GM18519 (cell line): ENCODE measurements at regions not wholly inside any gene's neighbourhood (a gene's known extent, or its start where the extent isn't known, plus 50 kb on each side); places are given as distances from the start of the nearest gene placed in this dataset.
"Not testable (repeated sequence)": the region's sequence is repeated elsewhere in the genome, so short reads cannot be mapped to it uniquely, and the experiment has no call there.

Experiments used
- ATAC-seq: cut with Tn5 transposase; IDR thresholded peaks from one replicate; pipeline ENCODE4 v1.9.1; 2021; ENCODE audit warnings: mild to moderate bottlenecking, moderate library complexity; ENCODE audit not compliant: unreplicated experiment, low FRiP score

DNA sequence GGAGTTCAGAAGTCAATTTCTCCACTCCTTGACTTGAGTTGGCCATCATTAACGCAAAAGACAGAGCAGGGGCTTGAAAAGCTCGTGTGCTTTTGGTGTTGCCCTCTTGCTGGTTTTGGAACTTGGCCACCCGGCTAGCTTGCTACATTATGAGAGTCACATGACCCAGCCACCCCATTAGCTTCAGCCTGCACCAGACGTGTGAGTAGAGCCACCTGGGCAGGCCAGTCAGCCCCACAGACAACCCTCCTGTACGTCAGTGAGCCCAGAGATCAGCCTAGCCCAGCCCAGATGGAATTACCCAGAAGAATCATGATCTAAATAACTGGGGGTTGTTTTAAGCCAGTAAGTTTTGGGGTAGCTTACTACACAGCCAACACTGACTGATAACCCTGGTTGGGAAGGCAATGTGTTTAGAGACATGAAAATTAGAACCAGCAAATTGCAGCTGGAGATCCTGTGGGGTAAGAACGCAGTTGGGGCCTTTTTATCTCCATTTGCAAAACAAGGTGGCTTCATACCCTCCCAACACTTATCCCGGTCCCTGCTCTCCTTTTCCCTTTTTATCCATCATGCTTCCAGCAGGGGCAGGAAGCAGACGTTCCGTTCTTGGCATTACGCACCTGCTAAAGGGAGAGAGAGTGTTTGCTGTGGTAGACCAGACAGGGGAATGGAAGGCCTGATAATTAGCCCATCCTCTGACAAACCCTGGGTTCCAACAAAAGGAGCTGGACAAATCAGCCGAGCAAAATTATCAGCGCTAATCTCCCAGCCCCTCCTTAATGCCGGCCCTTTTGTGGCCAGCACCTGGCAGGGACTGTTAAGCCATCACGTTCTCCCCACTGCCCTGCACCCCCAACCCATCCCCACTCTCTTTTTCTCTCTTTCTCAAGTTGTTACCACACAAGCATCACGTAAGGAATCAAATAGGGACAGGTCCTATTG is 548.7 kb upstream of the CADM1 start:
- no peak for ATAC-seq

DNA sequence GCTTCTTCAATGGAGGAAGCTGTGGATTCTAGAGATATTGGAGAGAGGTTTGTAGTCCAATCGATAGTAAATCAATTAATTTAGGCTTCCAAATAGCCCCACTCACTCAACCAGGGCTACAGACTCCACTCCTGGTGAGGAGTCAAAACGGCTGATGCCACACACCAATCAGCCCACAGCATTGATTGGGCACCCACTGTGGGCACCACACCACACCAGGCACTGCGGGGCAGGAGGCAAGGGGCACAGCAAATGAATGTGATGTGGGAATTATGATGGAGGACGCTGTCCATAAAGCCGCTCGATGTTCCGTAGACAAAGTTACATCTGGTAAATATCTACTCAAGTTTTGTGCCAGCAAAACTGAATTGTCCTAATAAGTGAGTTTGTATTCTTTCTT is 547.3 kb upstream of the CADM1 start:
- no peak for ATAC-seq

DNA sequence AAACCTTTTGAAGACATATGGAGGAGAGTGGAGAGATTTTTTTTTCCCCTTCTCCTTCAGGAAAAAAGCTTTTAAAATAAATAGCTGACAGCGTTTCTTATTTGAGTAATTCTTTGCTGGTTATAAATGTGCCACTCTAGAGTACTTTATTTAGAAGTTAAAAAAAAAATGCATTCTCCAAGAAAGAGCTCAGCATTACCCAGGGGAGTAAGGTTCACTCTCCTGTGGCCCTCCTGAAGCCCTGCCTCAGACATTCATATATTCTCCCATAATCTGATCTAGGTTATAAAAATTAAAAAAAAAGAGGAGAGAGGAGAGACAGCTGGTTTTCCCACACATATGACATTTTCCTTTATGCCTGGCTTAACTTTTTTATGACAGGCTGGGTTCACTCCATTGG is 545.2 kb upstream of the CADM1 start:
- no peak for ATAC-seq

DNA sequence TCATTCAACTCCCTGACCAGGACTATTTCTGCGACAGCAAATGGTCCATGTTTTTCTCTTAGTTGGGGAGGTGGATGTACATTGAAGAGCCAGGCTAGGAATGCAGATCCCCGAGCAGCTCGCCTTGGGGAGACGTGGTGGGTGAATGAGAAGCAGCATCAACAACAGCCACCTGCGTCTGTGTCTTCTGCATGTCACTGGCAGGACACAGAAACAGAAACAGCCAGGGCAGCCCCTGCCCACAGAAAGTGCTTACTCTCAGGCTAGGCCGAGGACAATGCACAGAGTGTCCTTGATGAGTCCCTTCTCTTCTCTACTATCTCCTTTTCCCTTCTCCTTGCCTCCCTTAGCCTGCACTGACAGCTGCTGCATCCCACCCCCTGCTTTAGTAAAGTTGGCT is 541.9 kb upstream of the CADM1 start:
- ATAC-seq, result no peak

DNA sequence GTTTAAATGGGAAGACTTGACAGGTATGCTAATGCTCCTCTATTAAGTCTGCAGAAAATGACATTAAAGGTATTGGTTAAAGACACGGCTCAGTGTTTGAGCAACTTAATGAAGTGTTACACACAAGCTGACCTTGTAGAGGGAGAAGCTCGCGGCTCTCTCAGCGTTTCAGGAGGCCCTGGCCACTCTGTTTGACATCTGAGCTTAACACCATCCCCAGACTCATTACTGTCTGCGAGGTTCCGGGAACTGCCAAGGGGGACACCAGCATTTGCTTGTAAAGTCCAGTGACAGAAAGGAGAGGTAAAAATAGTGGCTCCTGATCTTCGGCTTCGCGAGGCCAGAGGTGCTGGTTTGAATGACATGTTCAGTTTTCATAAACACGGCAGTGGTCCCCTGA is 540.7 kb upstream of the CADM1 start:
- no peak for ATAC-seq

DNA sequence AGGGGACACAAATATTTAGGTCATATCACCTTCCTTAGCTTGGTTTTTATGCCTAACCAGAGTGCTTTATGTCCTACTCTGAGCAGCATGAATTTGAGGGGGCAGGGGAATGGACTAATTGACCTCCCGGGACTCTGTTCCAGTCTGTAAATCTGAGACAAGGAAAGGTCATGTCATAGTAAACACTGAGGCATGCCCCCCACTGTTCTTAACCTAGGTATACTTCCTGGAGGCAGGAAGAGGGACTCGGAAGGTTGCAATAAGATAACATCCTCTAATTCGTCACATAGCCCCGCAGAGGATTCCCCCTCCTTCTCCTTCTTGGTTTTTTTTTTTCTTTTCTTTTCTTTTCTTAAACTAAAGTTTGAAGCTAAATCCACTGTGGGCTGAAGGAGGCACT is 540.3 kb upstream of the CADM1 start:
- no peak for ATAC-seq

DNA sequence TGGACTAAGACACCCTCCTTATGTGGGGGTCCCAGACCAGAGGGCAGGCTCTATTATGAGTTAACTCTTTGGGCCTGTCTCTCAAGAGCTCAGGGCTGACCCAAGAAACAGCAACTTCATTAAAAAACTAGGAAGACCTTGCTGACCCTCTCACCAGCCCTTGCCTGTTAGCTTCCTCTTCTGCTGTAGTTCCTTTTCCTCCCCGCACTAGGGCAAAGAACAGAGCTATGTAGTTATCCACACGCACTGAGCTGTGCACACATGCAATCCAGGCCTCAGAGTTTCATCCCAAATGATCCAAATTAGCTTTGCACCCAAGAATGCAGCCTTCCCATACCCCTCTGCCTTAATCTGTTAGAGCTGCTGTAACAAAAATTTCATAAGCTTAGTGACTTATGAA is 539.6 kb upstream of the CADM1 start:
- no peak for ATAC-seq

DNA sequence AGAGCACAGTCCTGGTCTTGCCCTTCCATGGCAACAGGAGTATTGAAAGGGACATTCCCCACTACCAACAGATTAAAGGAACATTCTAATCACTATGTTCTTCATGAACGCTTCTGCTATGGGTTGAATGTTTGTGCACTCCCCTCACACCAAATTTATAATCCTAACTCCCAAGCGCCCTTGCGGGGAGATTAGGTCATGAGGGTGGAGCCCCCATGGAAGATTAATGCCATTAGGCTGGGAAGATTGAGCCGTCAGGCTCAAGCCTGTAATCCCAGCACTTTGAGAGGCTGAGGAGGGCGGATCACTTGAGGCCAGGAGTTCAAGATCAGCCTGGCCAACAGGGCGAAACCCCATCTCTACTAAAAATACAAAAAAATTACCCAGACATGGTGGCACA is 538.8 kb upstream of the CADM1 start:
- ATAC-seq, result not testable (repeated sequence)

DNA sequence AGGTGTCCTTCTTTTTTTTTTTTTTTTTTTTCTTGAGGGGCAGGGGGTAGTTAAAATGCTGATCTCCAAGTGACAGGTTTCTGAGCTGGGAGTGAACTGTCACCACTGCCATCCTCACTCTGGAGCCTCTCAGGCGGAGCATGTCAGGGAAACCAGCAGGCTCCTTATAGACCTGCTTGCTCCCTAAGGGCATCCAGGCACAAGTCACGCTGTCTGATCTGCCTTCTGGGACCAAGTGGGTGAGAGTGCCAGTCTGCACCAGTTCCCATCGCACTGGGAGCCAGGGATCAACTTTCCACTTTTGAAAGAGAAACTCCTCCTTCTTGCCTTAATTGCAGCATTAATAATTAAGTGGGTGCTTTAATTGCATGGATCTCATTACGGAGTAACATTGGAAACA is 537.9 kb upstream of the CADM1 start:
- no peak for ATAC-seq

DNA sequence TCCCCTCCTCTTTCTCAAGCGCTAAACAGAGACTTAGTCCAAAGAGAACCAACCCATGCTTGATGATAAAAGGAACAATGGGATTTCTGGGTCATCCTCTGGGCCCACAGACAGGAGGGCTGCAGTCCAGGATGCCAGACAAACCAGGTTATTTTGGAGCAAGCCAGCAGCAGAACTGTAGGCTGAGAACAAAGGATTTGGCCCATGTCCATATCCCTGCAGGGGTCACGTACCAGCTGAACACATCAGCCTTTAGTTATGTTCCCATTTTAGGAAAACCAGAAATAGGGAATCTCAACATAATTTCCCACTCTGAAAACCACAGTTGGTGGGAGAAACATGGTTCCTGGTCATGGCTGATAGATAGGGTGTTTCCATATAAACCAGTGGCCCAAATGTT is 533.6 kb upstream of the CADM1 start:
- no peak for ATAC-seq

DNA sequence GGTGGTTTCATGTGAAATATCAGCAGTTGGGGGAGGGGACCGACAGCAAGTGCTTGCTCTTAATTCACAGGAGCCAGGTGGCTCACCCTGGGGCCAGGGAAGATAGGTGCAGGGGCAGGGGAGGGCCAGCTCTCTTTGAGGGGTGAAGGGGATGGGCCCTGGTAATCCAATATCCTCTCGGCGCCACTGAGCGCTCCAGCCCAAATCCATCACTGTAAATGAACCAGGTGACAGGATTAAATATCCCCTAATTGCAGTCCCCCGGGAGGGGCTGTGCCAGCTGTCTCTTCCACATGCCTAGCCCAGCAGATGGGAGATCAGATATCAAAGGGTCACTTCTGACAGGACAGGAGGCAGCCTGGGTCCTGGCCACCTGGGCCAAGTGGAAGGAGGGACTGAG is 531.8 kb upstream of the CADM1 start:
- ATAC-seq, result no peak

DNA sequence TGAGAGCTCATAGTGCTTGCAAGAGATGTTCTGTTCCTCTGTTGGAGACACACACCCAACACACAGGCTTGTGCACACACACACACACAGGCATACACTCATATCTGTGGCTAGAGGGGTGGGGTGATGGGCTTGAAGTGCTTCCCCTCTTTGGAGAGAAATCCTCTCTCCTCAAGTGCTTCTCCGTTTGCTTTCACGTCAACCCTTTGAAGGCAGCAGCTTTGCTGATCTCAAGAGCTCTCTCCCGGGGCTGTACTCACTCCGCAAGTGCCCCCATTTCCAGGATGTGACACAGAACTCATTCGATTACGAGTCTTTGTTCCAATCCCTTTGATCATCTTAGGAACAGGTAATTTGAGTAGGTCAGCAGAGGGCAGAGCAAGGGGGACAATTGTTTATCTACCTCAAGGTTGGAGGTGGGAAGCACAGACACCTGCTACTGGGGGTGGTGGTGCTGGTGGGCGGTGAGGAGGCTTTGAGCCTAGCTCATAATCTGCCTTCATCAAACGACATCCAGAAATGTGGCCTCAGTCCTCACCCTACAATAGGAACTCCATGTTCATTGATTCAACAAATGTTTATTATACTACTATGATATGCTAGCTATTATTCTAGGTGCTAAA is 529.8 kb upstream of the CADM1 start:
- ATAC-seq, result no peak

DNA sequence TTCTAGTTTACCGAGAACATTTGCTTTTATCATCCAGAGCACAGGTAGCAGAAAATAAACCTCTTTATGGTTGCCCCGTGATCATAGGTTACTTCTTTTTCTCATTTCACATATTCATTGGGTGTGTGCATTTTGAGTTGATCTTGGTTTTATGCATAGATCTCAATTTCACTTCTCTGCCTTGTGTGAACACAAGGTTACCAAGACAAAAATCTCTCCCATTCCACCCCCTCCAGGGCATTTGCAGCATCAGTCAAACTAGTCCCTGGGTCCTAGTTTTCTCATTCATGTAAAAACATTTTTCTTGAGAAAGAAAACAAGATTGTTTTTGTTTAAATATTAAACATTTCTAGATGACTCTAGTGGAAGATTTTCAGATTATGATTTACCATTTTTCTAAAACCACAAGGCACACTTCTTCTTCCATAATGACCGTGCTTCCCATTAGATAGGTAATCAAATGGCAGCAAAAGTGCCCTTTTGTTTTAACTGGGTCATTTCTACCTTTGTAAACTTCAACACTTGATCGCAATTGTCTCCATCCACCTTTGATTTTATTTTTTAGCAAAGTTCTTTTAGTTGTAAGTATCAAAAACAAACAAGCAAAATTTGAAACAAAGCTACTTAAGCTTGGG is 526.6 kb upstream of the CADM1 start:
- ATAC-seq, result no peak

DNA sequence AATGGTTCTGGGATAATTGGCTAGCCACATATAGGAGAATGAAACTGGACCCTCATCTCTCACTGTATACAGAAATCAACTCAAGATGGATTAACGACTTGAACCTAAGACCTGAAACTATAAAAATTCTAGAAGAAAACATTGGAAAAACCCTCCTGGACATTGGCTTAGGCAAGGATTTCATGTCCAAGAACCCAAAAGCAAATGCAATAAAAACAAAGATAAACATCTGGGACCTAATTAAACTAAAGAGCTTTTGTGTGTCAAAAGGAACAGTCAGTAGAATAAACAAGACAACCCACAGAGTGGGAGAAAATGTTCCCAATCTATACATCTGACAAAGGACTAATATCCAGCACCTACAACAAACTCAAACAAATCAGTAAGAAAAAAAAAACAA is 524.3 kb upstream of the CADM1 start:
- not testable (repeated sequence) for ATAC-seq

DNA sequence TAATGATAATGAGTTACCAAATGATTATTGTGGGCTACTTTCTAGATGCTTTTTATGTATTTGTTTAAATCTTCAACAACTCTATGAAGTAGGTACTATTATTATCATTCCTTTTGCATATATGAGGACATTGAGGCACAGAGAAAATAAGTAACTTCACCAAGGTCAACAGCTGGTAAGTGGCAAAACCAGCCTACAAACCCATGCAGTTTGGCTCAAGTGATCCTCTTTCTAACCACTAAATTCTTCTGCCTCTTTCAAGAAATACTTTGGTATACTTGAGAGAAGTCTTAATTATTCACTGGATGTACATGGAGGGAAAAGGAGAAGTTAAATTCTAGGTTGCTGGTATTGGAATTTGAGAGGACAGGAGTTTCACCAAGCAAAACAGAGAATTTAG is 495.2 kb upstream of the CADM1 start:
- no peak for ATAC-seq

DNA sequence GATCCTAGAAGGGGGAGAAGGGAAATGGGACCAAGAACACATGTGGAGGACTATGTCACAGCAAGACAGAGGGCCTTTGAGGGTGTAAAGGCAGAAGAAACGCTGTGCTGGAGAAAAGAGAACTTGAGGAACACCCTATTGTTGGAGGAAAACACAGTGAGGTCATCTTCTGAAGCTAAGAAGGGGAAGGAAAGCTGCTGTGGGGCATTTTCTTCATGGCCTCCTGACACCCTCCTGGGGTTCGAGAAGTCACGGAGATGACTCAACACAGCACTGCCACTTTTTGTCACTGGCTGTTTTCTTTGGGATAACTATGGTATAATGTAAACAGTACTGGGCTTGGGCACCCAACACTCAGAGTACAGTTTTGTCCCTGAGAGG is 492.6 kb upstream of the CADM1 start:
- ATAC-seq, result no peak

DNA sequence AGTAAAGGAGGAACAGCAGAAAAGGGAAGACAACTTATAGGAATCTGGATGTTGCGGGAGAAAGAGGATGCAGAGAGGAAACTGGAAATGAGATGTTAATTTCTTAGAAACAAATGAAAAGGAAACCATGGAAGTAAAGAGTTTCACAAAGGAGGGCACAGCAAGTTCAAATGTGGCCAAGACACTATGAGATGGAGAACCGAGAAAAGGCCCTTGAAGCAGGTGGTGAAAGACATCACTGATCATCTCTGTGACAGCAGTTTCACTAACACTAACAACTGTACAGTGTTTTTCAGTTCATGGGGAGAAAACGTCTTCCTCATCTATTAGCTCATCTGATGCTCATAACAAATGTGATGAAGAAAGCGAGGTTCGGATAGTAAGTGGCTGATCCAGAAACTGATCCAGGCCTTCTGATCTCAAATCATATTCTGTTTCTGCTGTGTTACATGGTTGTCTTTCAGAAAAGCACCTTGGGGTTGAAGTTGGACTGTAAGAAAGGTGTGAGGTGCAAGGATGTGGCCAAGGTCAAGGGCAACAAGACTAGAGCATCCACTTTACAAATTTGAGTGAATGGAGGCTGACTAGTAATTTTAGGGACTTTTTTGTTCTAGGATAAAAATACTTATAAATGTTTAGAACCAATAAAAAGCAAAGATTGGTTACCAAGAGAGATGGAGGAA is 492.1 kb upstream of the CADM1 start:
- ATAC-seq, result peak; percentile 99

DNA sequence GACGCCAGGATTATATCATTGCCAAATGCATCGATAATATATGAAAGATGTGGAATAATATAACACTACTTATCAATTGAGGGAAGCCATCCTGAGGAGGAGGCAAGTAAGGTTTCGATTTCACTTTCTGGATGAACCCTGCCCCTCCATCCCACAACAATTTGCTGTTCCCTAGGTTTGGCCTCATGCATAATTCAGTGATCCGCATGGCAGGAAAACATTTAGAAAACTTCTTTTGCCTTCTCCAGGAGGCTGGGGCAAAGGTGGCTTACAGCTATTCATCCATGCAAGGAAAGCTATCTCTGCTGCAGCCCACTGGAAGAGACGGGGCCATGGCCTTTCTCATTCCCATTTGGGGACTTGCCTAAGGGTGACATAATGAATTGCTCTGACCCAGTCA is 489.4 kb upstream of the CADM1 start:
- ATAC-seq, result no peak

DNA sequence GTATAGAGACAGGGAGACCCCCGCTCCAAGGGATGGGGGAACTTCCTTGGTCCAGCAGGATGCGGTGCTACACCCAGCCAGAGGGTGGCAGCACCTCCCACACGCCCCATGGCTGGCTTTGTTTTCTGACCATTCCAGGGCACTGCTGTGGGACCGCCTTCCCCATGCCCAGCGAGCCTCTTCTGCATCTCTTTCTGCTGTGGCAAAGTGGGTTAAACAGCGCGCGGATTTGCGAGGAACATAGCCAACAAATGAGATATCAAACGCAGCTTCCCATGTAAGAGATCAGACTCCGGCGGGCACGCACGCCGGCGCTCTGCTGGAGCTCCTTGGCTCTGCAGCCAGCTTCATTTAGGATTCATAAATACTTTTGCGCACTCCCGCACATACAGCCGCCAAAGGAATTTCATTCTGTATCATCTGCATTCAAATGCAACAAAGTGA is 485.8 kb upstream of the CADM1 start:
- no peak for ATAC-seq

DNA sequence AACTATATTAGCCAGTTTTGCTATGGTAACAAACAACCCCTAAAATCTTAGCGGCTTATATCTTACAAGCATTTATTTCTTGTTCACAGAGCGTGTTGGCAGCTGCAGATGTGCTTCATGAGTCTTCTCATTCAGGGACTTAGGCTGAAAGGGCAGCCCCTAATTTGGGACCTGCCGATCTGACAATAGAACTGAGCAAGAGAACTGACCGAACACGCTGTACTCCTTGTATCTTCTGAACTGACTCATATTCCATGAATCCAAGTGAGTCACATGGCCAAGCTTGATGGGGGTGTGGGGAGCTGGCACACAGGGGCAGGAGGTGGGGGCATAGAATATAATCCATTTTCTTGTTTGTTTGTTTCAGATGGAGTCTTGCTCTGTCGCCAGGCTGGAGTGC is 481.7 kb upstream of the CADM1 start:
- no peak for ATAC-seq

DNA sequence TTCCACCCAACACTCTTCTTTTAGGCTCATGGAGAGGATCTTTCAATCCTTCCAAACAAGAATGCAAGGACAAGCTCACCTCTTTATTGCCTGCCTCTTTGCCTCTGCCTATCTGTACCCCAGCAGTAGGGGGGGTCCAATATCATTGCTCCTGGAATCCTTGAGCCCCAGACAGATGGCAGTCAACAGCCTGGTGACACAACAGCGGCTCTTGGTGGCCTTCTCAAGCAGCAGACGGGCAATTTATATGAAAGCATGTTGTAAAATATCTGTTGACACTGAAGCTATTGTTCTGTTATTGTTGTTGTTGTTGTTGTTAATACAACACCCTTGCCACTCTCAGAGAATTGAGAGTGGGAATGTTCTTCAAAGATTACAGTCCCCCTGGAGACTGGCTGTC is 480.0 kb upstream of the CADM1 start:
- no peak for ATAC-seq
